ENCODE measurements at regions not wholly inside any gene's neighbourhood (a gene's known extent, or its start where the extent isn't known, plus 50 kb on each side); places are given as distances from the start of the nearest gene placed in this dataset.

DNA sequence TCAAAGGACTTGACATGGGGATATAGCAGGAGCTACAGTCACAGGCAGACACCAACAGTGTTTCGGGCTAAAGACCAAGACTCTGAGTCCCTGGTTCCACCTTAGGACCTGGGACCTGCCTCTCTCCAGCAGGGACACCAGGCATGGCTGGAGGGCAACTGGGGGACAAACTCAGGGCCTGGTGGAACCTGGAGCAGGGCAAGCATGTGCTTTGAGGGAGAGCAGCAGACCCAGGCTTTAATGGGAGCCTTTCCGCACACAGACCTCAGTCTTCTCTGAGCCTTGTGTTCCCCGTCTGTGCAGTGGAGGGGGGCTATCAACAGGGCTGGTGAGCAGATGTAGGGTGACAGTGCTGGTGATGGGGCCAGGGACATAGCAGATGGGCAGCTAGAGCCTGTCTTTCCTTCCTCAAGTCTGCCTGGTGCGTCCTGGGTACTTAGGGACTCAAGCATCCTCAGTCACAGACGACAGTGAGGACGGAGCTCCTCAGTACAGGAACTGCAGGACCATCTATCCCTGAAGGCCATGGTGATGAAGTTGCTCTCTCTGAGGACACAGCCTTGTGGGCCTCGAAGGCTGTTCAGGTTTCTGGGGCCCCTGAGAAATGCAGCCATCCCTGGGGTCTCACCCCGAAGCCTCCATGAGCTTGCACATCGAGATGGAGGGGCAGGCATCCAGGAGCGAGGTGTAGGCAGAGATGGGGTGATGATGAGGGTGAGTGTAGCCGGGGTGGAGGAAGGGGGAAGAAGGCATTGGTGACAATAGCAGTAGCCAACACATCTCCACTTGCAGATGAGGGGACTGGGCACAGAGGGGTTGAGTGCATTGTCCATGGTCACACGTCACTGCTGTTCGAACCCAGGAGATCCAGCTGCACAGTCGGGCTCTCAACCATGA is 593.4 kb downstream of the PTPRU start:
- TF ChIP-seq EP300 (IDR thresholded peaks at IDR 0.05) (no peak), POLR2AphosphoS5 (IDR thresholded peaks at IDR 0.05) (no peak), POLR2A (IDR thresholded peaks at IDR 0.05) (no peak)
- TF ChIP-seq, protein P1, sequence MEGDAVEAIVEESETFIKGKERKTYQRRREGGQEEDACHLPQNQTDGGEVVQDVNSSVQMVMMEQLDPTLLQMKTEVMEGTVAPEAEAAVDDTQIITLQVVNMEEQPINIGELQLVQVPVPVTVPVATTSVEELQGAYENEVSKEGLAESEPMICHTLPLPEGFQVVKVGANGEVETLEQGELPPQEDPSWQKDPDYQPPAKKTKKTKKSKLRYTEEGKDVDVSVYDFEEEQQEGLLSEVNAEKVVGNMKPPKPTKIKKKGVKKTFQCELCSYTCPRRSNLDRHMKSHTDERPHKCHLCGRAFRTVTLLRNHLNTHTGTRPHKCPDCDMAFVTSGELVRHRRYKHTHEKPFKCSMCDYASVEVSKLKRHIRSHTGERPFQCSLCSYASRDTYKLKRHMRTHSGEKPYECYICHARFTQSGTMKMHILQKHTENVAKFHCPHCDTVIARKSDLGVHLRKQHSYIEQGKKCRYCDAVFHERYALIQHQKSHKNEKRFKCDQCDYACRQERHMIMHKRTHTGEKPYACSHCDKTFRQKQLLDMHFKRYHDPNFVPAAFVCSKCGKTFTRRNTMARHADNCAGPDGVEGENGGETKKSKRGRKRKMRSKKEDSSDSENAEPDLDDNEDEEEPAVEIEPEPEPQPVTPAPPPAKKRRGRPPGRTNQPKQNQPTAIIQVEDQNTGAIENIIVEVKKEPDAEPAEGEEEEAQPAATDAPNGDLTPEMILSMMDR (IDR thresholded peaks at IDR 0.05), result no peak
- Histone ChIP-seq H3K9me3 (no peaks in the 10 kb centered on the region), H3K4me1 (no peaks in the 10 kb centered on the region), H3K36me3 (no peaks in the 10 kb centered on the region), H3K27ac (no peak overlapping the region), H3K27me3 (peaks cover 74% of the 10 kb centered on the region), H3K4me3 (no peak overlapping the region)
- ATAC-seq, result no peak
- WGBS, 2 donors (ENCODE audit: low coverage in 1 of 2), result 84% methylated on average over 5 of the region's 14 CpGs; no CpG with 5 or more reads in 1 of the 2 donors

DNA sequence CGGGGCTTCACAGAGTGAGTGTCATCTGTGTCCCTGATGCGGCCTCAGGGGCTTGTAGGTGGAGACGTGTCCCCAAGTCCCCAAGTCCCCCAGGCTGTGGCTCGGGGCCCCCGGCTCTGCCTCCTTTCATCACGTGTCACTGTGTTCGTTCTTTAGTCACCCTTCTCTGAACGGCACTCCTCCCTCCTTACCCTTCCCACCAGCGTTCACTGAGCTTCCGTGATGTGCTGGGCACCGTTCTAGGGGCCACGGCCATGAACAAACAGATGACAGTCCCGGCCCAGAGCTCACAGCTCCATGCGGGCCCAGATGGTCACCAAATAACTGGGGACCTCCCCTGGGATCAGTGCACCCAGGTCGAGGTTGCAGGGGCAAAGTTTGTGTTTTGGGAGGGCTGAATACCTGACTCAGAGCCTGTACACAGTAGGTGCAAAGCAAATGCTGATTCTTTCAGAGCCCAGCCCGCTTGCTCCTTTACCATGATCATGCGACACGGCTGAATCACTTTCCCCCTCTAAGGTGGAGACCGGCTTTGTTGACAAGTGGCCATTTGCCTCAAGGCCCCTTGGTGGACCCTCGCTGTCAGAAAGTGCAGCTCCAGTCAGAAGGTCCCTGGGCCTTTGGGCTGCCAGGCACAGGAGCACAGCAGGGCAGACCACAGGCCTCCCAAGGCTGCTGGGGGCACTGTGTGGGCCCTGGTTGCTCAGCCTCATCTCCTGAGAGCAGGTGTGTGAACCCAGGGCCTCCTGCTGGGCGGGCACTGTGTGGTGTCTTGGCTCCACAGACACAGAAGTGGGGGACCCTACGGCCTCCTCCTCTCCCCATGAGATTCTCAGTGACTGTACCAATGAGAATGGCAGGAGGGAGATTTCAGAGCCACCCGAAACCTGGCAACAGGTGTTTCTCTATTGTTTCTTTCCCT is 592.5 kb downstream of the PTPRU start:
- no peaks in the 10 kb centered on the region for H3K4me1 ChIP-seq
- no peaks in the 10 kb centered on the region for H3K36me3 ChIP-seq
- WGBS, 2 donors (ENCODE audit: low coverage in 1 of 2), result 30 to 87% methylated on average over 2 to 3 of the region's 23 CpGs
- no peaks in the 10 kb centered on the region for H3K9me3 ChIP-seq
- no peak overlapping the region for H3K4me3 ChIP-seq
- ATAC-seq, result no peak
- TF ChIP-seq EP300 (IDR thresholded peaks at IDR 0.05) (no peak), POLR2A (IDR thresholded peaks at IDR 0.05) (no peak), POLR2AphosphoS5 (IDR thresholded peaks at IDR 0.05) (no peak)
- TF ChIP-seq, protein P1 (IDR thresholded peaks at IDR 0.05), result no peak
- peaks cover 74% of the 10 kb centered on the region for H3K27me3 ChIP-seq
- no peak overlapping the region for H3K27ac ChIP-seq

DNA sequence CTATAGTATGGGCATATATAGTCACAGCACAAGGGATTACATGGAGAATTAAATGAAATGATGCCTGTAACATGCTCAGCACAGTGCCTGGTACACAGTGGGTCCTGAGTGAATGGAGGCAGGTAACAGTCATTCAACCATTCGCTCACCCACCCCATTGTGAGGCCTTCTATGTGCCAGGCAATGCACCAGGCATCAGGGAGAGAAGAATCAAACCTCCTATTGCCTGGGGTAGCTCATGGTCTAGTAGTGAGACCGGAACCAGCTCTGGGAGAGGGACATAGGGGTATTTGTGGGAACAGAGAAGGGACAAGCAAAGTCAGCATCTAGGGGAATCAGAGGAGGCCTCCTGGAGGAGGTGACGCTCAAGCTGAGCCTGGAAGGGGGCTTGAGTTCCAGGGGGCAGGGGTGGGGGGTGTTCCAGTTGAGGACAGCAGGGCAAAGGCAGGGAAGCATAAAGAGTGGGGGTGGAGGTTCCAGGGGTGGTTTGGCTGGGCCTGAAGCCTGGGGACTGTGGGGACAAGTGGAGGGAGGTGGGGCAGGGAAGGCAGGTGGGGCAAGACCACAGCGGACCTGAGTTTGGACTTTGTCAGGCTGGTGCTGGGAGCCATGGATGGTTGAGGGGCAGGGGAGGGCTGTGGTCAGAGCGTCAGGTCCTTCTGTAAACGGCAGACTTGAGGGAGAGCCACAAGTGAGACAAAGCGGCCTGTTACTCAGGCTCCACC is 591.6 kb downstream of the PTPRU start:
- H3K9me3 ChIP-seq, result no peaks in the 10 kb centered on the region
- no peak overlapping the region for H3K27ac ChIP-seq
- H3K27me3 ChIP-seq, result peaks cover 81% of the 10 kb centered on the region
- TF ChIP-seq POLR2A (IDR thresholded peaks at IDR 0.05), result no peak
- no peak for TF ChIP-seq POLR2AphosphoS5 (IDR thresholded peaks at IDR 0.05)
- TF ChIP-seq, protein P1 (IDR thresholded peaks at IDR 0.05), result no peak
- TF ChIP-seq EP300 (IDR thresholded peaks at IDR 0.05), result no peak
- ATAC-seq, result no peak
- no peaks in the 10 kb centered on the region for H3K36me3 ChIP-seq
- H3K4me3 ChIP-seq, result no peak overlapping the region
- WGBS, 2 donors (ENCODE audit: low coverage in 1 of 2), result 69% methylated on average over 3 to 7 of the region's 7 CpGs
- H3K4me1 ChIP-seq, result no peaks in the 10 kb centered on the region

DNA sequence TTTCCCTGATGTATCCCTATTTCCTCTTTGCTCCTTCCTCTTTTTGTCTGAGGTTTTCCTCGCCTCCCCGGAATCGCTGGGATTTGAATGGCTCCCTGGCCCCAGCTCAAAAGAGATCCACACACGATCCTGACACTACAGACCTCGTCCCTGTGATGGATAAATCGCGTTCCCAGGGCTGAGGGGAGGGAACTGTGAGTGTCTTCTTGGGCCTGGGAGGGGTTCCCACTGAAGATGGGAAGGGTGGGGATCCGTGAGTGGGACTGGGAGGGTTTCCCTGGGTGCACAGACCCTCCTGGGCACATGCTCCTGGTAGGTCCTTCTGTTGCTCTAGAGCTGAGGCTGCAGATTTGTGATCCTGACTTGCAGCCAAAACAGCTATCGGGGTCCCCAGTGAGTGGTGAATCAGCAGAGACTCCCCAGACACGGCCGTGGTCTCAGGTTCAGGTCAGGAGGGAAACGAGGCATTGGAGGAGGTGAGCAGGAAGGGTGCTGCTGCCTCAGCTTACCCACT is 591.0 kb downstream of the PTPRU start:
- Histone ChIP-seq H3K27me3 (peaks cover 86% of the 10 kb centered on the region), H3K4me3 (no peak overlapping the region), H3K9me3 (no peaks in the 10 kb centered on the region), H3K27ac (no peak overlapping the region), H3K4me1 (no peaks in the 10 kb centered on the region), H3K36me3 (no peaks in the 10 kb centered on the region)
- WGBS, 2 donors (ENCODE audit: low coverage in 1 of 2), result 55 to 76% methylated on average over 3 to 9 of the region's 12 CpGs
- TF ChIP-seq POLR2AphosphoS5 (IDR thresholded peaks at IDR 0.05), result no peak
- no peak for TF ChIP-seq EP300 (IDR thresholded peaks at IDR 0.05)
- TF ChIP-seq POLR2A (IDR thresholded peaks at IDR 0.05), result no peak
- TF ChIP-seq, protein P1 (IDR thresholded peaks at IDR 0.05), result no peak
- no peak for ATAC-seq
